Fibroblast of lung (primary cell): ENCODE measurements at regions not wholly inside any gene's neighbourhood (a gene's known extent, or its start where the extent isn't known, plus 50 kb on each side); places are given as distances from the start of the nearest gene placed in this dataset.

Source experiments
- EZH2 ChIP-seq: IDR thresholded peaks from 2 replicates; pipeline ENCODE4 v1.5.1; 2012; ENCODE audit warnings: low read length, control low read depth, mild to moderate bottlenecking; ENCODE audit errors: missing control alignments
- TF ChIP-seq, protein P1 (sequence below), 2 donors: IDR thresholded peaks in 1 of 2; conservative IDR thresholded peaks in 1 of 2; 1 replicate in 1 of 2; 2 replicates in 1 of 2; pipeline ENCODE4 v1.5.1; 2011 to 2012; ENCODE audit warnings: low read length in 2 of 2, control low read depth in 1 of 2, inconsistent platforms in 1 of 2, low read depth in 1 of 2, mild to moderate bottlenecking in 1 of 2

- TF ChIP-seq, protein P1, sequence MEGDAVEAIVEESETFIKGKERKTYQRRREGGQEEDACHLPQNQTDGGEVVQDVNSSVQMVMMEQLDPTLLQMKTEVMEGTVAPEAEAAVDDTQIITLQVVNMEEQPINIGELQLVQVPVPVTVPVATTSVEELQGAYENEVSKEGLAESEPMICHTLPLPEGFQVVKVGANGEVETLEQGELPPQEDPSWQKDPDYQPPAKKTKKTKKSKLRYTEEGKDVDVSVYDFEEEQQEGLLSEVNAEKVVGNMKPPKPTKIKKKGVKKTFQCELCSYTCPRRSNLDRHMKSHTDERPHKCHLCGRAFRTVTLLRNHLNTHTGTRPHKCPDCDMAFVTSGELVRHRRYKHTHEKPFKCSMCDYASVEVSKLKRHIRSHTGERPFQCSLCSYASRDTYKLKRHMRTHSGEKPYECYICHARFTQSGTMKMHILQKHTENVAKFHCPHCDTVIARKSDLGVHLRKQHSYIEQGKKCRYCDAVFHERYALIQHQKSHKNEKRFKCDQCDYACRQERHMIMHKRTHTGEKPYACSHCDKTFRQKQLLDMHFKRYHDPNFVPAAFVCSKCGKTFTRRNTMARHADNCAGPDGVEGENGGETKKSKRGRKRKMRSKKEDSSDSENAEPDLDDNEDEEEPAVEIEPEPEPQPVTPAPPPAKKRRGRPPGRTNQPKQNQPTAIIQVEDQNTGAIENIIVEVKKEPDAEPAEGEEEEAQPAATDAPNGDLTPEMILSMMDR (conservative IDR thresholded peaks at IDR 0.05 in 1 of 2, IDR thresholded peaks at IDR 0.05 in 1 of 2; ENCODE audit: low read depth in 1 of 2, low read length in 2 of 2), result no peak
- no peak for TF ChIP-seq EZH2
Observed at GRCh38 chr2:237152361-237152760, 66.7 kb downstream of the COPS8 start.
